HFF-Myc (cell line): ENCODE measurements at regions not wholly inside any gene's neighbourhood (a gene's known extent, or its start where the extent isn't known, plus 50 kb on each side); places are given as distances from the start of the nearest gene placed in this dataset.

Source experiments
- DNase-seq: peaks from one replicate; pipeline ENCODE4 v3.0.0-alpha.2; 2011; ENCODE audit warnings: low read depth; ENCODE audit errors: extremely low read depth
- H3K4me3 ChIP-seq: replicated peaks from 2 replicates; pipeline ENCODE4 v1.5.1; 2011; ENCODE audit warnings: low read depth, mild to moderate bottlenecking, control low read depth, low read length
- TF ChIP-seq, protein P1 (sequence below): IDR thresholded peaks from 2 replicates; pipeline ENCODE4 v1.5.1; 2012; ENCODE audit warnings: mild to moderate bottlenecking, low read depth, low read length, control low read depth; ENCODE audit errors: missing control alignments

DNA sequence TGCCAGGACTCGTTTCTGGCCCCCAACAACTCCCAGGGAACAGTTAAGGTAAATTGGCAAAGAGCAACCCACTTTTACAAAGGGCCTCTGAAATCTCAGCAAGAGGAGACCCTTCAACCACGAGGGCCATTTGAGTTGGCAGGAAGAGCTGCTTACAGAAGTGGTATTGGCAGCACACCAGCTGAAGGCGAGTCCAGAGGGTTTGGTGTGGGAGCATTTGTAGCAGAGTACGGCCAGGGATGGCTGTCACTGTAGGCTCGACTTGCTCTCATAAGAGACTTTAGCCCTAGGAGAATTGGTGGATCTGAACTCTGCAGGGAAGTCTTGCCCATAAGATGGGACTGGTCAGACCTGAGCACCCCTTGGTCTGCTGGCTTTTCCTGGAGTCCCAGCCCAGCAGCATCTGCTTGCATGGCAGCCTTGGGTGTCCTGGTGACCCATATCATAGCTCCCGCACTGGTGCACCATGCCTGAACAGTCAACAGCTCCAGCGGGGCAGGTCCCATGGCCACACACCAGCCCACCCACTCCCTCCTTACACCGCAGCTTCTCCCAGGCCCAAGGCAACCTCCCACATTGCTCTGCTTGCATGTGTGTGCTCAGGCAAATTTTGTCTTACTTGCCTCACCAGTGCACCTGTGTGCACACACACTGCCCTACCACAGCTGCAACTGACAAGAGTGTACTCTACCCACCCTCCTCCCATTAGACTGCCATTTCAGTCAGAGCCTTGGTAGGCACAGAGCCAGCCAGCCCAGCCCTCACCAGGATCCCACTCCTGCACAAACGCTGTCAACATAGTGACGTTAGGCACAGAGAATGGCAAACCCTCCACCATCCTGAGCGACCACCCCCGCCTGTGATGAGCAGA lies 861.6 kb upstream of the DPPA4 start:
- TF ChIP-seq, protein P1, sequence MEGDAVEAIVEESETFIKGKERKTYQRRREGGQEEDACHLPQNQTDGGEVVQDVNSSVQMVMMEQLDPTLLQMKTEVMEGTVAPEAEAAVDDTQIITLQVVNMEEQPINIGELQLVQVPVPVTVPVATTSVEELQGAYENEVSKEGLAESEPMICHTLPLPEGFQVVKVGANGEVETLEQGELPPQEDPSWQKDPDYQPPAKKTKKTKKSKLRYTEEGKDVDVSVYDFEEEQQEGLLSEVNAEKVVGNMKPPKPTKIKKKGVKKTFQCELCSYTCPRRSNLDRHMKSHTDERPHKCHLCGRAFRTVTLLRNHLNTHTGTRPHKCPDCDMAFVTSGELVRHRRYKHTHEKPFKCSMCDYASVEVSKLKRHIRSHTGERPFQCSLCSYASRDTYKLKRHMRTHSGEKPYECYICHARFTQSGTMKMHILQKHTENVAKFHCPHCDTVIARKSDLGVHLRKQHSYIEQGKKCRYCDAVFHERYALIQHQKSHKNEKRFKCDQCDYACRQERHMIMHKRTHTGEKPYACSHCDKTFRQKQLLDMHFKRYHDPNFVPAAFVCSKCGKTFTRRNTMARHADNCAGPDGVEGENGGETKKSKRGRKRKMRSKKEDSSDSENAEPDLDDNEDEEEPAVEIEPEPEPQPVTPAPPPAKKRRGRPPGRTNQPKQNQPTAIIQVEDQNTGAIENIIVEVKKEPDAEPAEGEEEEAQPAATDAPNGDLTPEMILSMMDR, result no peak
- no peak for DNase-seq

DNA sequence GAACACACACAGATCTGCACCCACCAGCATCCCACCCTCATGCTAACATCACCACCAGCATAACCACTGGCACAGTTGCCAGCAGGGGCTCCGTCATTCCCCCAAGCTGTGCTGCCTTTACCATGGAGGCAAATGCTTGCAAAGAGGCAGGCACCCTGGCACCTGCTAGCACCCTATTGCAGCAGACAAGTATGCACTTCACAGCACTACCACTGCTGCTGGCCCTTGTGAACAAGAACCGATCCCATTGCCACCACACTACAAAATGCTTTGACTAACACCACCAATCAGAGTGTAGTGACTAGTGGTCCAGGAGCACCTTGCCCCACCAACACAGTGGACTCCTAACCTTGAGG lies 862.2 kb upstream of the DPPA4 start:
- TF ChIP-seq, protein P1, result no peak
- H3K4me3 ChIP-seq, result no peak overlapping the region
- no peak for DNase-seq

More for the DNA sequence above, 861.6 kb upstream of the DPPA4 start:
- no peak overlapping the region for H3K4me3 ChIP-seq

DNA sequence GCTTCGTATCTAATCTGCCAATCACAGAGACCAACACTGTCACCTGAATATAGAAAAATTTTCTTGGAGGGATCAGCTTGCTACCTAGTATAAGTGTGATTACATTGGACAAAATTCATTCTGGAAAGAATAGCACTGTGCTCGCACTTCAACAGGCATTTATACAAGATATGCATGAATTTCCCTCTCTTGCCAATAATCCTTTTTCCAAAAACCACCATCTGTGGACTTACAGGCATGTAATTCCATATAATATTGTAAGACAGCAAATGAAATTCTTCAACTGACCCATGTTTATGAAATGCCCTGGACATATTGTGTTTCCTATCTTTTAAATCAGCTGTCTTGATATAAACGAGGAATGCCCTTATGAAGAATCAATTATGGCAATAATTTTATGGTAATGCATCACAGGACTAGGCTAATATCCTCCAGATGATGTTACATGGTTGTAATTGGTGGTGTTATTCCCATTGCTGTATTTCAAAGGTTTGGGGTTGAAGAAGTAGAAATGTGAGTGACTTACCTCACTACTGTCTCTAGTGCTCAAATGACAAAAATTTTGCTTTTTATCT lies 861.4 kb upstream of the NECTIN3 start:
- TF ChIP-seq, protein P1, result no peak
- no peak overlapping the region for H3K4me3 ChIP-seq
- DNase-seq, result no peak

DNA sequence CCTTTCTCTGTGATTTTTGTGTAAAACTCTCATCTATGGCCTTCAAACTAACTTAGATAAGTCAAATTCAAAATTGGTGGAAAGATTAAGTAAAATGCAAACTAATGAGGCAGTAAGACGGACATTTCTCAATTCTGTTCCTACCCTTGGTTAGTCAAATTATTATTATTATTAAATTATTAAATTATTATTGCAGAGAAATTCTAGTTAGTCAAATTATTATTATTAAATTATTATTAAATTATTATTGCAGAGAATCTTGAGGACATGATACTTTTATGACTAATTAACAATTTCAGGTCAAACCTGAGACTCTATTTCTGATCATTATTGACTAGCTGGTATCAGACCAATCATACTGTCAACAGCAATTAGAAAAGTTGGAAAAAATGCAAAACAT lies 845.0 kb upstream of the NECTIN3 start:
- TF ChIP-seq, protein P1, result no peak
- no peak overlapping the region for H3K4me3 ChIP-seq
- DNase-seq, result no peak

DNA sequence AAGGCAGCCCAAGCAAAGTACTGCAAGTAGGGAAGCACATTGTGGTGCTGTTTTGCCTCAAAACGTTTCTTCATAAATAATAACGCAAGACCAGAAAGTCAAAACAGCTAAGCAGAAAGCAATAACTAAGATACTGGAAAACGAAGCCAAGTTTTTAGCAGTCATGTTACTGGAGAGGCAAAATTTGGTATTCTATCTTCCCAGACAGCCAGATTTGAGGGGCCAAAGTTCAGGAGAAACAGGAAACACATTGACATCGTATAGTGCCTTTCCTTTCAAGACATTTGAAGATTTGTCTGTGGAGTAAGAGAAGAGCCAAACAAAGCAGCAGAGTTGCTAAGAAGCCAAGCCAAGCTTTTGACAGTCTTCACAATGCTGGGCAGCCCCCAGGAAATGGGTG lies 843.6 kb upstream of the NECTIN3 start:
- TF ChIP-seq, protein P1, result no peak
- no peak for DNase-seq
- no peak overlapping the region for H3K4me3 ChIP-seq

DNA sequence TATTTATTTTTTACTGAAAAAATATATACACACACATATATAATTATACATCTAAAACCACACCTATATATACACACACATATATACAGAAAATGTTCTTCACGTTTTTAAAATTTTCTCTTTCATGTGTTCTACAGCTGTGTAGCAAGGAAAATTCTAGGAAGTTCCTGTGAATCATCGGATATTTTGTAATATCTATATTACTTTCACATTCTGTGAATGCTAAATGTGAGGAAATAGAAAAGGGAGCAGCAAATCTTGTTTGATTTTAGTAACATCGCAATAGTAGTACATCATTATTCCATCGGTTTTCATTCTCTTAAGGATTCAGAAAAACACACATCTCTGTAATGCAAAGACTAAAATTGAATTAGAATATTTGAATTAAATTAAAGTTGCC lies 836.8 kb upstream of the NECTIN3 start:
- DNase-seq, result no peak
- H3K4me3 ChIP-seq, result no peak overlapping the region
- TF ChIP-seq, protein P1, result no peak
